GM20000 (cell line): ENCODE measurements at regions not wholly inside any gene's neighbourhood (a gene's known extent, or its start where the extent isn't known, plus 50 kb on each side); places are given as distances from the start of the nearest gene placed in this dataset.

Experiments used
- DNase-seq: peaks from one replicate; pipeline ENCODE4 v3.0.0; 2012; ENCODE audit warnings: low spot score
- TF ChIP-seq, protein P1 (sequence below): IDR thresholded peaks from 2 replicates; pipeline ENCODE4 v1.5.1; 2012; ENCODE audit warnings: mild to moderate bottlenecking, control low read depth; ENCODE audit errors: extremely low read depth, missing control alignments

DNA sequence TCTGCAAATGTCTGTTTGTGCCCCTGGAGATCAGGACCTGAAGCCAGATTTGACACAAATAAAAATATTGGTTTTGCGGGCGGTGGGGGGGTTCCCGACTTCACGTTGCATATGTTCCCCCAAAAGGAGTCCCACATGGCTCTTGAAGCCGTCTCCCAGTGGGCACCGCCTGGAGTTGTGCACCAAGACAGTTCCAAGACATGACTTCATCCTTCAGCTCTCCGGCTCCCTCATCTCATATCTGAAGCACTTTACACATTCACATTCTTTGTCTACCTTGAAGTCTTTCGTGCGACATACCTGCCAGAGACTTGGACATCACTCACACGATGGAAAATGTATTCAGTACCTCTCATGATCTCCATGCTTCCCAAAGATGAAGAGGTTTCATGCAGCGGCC is 362.8 kb upstream of the FOXK1 start:
- DNase-seq: no peak
- TF ChIP-seq, protein P1, sequence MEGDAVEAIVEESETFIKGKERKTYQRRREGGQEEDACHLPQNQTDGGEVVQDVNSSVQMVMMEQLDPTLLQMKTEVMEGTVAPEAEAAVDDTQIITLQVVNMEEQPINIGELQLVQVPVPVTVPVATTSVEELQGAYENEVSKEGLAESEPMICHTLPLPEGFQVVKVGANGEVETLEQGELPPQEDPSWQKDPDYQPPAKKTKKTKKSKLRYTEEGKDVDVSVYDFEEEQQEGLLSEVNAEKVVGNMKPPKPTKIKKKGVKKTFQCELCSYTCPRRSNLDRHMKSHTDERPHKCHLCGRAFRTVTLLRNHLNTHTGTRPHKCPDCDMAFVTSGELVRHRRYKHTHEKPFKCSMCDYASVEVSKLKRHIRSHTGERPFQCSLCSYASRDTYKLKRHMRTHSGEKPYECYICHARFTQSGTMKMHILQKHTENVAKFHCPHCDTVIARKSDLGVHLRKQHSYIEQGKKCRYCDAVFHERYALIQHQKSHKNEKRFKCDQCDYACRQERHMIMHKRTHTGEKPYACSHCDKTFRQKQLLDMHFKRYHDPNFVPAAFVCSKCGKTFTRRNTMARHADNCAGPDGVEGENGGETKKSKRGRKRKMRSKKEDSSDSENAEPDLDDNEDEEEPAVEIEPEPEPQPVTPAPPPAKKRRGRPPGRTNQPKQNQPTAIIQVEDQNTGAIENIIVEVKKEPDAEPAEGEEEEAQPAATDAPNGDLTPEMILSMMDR: no peak

DNA sequence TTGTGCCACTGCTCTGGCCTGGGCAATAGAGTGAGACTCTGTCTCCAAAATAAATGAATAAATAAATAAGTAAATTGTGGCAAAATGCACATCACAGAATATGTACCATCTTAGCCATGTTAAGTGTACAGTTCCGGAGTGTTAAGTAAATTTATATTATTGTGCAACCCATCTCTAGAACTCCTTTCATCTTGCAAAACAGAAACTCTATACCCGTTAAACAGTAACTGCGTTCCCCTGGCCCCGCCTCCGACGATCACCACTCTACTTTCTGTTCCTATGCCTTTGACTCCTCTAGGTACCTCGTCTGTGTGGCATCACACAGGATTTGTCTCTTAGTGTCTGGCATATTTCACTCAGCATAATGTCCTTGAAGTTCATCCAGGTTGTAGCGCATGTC is 356.4 kb upstream of the FOXK1 start:
- no peak for DNase-seq
- TF ChIP-seq, protein P1: no peak

DNA sequence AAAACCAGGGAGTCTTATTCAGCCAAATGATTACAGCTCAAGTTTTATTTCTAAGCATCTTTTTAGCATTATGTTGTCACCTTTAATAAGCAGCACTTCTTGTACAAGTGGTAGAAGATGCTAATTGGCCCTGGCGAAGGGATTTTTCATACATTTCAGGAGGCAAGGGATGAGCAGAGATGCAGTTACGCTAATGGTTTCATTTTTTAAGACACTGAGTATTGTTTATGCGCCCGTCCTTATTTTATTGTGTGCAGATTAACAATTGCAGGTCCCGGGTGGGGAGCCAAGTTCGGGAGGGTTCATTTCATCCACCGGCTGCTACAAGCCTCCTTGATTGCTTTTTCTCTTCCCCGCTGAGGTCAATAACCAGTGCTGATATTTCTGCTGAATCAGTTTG is 350.4 kb upstream of the FOXK1 start:
- no peak for DNase-seq
- TF ChIP-seq, protein P1: no peak

DNA sequence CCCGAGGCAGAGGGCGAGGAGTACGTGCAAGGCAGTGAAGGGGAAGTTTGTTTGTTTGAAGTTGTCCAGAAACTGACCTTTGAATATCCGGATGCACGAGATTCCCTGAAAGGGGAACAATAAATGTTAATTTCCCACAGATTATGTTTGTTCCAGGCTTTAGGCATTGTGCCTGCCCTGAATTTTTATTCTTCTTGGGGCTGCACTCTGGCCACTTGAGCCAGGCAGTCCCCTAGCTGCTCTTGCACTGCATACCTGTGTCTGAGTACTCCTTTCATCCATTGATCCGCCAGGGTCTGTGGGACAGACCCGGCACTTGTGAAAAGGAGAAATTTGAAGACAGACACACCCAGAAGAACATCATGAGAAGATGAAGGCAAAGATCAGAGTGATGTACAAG is 343.5 kb upstream of the FOXK1 start:
- no peak for DNase-seq
- TF ChIP-seq, protein P1: no peak

DNA sequence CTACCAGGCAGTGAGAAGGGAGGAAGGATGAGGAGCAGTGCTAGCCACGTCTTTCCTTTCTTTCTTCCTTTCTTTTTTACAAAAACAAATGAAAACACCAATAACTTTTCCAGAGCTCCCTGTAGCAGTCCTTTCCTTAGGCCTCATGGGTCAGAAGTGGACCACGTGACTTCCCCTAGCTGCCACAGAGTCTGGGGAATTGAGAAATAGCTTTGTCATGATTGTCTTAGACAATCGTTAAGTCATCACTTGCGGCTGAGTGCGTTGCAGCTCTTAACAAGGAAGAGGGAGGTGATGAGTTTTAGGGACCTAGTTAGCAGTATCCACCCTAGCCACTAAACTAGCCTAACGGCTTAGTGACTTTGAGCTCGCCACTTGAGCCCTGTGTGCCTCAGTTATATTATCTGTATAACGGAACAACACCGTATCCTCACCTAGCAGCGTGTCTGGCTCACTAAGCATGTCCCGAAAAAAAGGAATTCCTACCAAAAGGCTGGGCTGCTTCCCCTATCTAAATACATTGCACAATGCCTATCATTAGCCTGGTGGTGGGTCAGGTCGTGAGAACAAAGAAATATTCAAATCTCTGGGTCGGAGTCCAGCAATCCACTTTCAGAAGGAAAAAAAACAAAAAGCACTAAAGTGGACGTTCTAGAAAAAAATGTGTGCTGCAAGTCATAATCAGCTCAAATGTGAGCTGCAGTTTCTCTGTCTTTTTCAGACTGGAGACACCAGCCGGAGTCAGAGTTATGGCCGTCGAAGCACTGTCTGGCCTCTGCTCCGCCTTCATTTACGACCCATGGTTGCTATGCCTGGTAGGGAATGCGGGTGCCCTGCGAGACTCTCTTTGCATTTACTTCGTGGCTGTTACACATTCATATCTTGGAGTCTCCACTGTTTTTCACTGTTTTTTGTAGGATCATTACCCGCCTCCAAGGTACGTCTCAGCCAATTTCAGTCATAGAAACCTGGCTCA is 338.5 kb upstream of the FOXK1 start:
- TF ChIP-seq, protein P1: no peak
- DNase-seq: no peak

DNA sequence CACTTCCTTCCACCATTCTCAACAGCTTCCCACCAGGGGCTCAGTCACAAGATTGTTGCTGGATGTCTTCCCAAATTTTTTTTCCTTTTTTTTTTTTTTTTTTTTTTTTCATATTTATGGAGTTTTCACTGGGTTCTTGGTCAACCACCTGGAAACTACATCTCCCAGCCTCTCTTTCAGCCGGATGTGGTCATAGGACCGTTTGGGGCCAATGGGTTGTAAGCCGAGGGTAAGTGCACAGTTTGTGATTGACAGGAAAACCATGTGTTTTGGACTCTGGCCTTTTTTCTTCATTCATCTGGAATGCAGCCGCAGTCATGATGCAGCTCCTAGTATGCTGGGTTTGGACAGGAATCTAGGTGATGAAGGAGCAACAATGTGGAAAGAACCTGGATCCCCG is 337.1 kb upstream of the FOXK1 start:
- no peak for DNase-seq
- TF ChIP-seq, protein P1: no peak

DNA sequence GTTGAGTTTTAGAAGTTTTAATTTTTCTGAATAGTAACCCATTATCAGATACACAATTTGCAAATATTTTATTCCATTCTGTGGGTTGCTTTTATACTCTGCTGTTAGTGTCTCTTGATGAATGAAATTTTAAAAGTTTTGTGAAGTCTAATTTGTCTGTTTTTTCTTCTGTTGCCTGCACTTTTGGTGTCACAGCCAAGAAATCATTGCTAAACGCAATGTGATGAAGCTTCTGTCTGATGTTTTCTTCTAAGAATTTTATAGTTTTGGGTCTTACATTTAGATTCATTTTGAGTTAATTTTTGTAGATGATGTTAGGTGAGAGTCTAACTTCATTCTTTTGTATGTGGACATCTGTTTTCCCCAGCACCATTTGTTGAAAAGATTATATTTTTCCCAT is 330.0 kb upstream of the FOXK1 start:
- DNase-seq: no peak
- TF ChIP-seq, protein P1: no peak
